ENCODE measurements at regions not wholly inside any gene's neighbourhood (a gene's known extent, or its start where the extent isn't known, plus 50 kb on each side); places are given as distances from the start of the nearest gene placed in this dataset.

GRCh38 chr5:89281211-89281610 is 398.2 kb upstream of the MEF2C start:
- H2AFZ ChIP-seq (ENCODE audit: low read depth, low read length, severe bottlenecking) = no peak overlapping the region
- H3K9ac ChIP-seq (ENCODE audit: low read length) = no peak overlapping the region
- no peak overlapping the region for H3K4me2 ChIP-seq (ENCODE audit: low read depth, low read length, poor library complexity, severe bottlenecking)
- no peaks in the 10 kb centered on the region for H3K9me2 ChIP-seq (replicated peaks; ENCODE audit: insufficient read depth, low read length)
- H3K9me3 ChIP-seq (ENCODE audit: insufficient read depth, low read length) = no peaks in the 10 kb centered on the region
- no peaks in the 10 kb centered on the region for H3K36me3 ChIP-seq (ENCODE audit: low read length)
- H3F3A ChIP-seq (ENCODE audit: insufficient read depth) = no peaks in the 10 kb centered on the region
- no peaks in the 10 kb centered on the region for H4K20me1 ChIP-seq (ENCODE audit: low read depth, low read length)
- H3K4me3 ChIP-seq (ENCODE audit: insufficient read depth, low read length, poor library complexity, severe bottlenecking) = no peak overlapping the region
- no peak for TF ChIP-seq EZH2phosphoT487 (conservative IDR thresholded peaks at IDR 0.05; ENCODE audit: low read length)
- TF ChIP-seq CTCF (IDR thresholded peaks at IDR 0.05; ENCODE audit: insufficient read depth, low read length, poor library complexity, severe bottlenecking) = no peak
- no peak overlapping the region for H3K27ac ChIP-seq (ENCODE audit: low read depth, low read length)
- H3K27me3 ChIP-seq (ENCODE audit: low read length) = no peaks in the 10 kb centered on the region
- no peaks in the 10 kb centered on the region for H3K79me2 ChIP-seq (ENCODE audit: insufficient read depth, low read length)

GRCh38 chr5:89280103-89281037 is 397.4 kb upstream of the MEF2C start:
- Histone ChIP-seq H3K27me3 (ENCODE audit: low read length) (no peaks in the 10 kb centered on the region), H3K9ac (ENCODE audit: low read length) (no peak overlapping the region), H3K9me3 (ENCODE audit: insufficient read depth, low read length) (no peaks in the 10 kb centered on the region), H2AFZ (ENCODE audit: low read depth, low read length, severe bottlenecking) (no peak overlapping the region), H3K9me2 (replicated peaks; ENCODE audit: insufficient read depth, low read length) (no peaks in the 10 kb centered on the region), H3K27ac (ENCODE audit: low read depth, low read length) (no peak overlapping the region), H3K4me2 (ENCODE audit: low read depth, low read length, poor library complexity, severe bottlenecking) (no peak overlapping the region), H3K4me3 (ENCODE audit: insufficient read depth, low read length, poor library complexity, severe bottlenecking) (no peak overlapping the region), H3K79me2 (ENCODE audit: insufficient read depth, low read length) (no peaks in the 10 kb centered on the region), H4K20me1 (ENCODE audit: low read depth, low read length) (no peaks in the 10 kb centered on the region), H3K36me3 (ENCODE audit: low read length) (no peaks in the 10 kb centered on the region), H3F3A (ENCODE audit: insufficient read depth) (no peaks in the 10 kb centered on the region)
- TF ChIP-seq EZH2phosphoT487 (conservative IDR thresholded peaks at IDR 0.05; ENCODE audit: low read length) = no peak
- TF ChIP-seq CTCF (IDR thresholded peaks at IDR 0.05; ENCODE audit: insufficient read depth, low read length, poor library complexity, severe bottlenecking) = no peak

- no peak overlapping the region for H3K9ac ChIP-seq (ENCODE audit: low read length)
- no peaks in the 10 kb centered on the region for H3K9me2 ChIP-seq (replicated peaks; ENCODE audit: insufficient read depth, low read length)
- H3K4me3 ChIP-seq (ENCODE audit: insufficient read depth, low read length, poor library complexity, severe bottlenecking) = no peak overlapping the region
- no peak overlapping the region for H3K4me2 ChIP-seq (ENCODE audit: low read depth, low read length, poor library complexity, severe bottlenecking)
- H2AFZ ChIP-seq (ENCODE audit: low read depth, low read length, severe bottlenecking) = no peak overlapping the region
- no peaks in the 10 kb centered on the region for H3K9me3 ChIP-seq (ENCODE audit: insufficient read depth, low read length)
- H3K36me3 ChIP-seq (ENCODE audit: low read length) = no peaks in the 10 kb centered on the region
- H3F3A ChIP-seq (ENCODE audit: insufficient read depth) = no peaks in the 10 kb centered on the region
- H4K20me1 ChIP-seq (ENCODE audit: low read depth, low read length) = no peaks in the 10 kb centered on the region
- TF ChIP-seq EZH2phosphoT487 (conservative IDR thresholded peaks at IDR 0.05; ENCODE audit: low read length) = no peak
- TF ChIP-seq CTCF (IDR thresholded peaks at IDR 0.05; ENCODE audit: insufficient read depth, low read length, poor library complexity, severe bottlenecking) = no peak
- H3K27ac ChIP-seq (ENCODE audit: low read depth, low read length) = no peak overlapping the region
- no peaks in the 10 kb centered on the region for H3K79me2 ChIP-seq (ENCODE audit: insufficient read depth, low read length)
- H3K27me3 ChIP-seq (ENCODE audit: low read length) = no peaks in the 10 kb centered on the region
These were observed 396.5 kb upstream of the MEF2C start for GRCh38 chr5:89279391-89280036.

Data from SU-DHL-6 (cell line).